ENCODE measurements at regions not wholly inside any gene's neighbourhood (a gene's known extent, or its start where the extent isn't known, plus 50 kb on each side); places are given as distances from the start of the nearest gene placed in this dataset.

DNA sequence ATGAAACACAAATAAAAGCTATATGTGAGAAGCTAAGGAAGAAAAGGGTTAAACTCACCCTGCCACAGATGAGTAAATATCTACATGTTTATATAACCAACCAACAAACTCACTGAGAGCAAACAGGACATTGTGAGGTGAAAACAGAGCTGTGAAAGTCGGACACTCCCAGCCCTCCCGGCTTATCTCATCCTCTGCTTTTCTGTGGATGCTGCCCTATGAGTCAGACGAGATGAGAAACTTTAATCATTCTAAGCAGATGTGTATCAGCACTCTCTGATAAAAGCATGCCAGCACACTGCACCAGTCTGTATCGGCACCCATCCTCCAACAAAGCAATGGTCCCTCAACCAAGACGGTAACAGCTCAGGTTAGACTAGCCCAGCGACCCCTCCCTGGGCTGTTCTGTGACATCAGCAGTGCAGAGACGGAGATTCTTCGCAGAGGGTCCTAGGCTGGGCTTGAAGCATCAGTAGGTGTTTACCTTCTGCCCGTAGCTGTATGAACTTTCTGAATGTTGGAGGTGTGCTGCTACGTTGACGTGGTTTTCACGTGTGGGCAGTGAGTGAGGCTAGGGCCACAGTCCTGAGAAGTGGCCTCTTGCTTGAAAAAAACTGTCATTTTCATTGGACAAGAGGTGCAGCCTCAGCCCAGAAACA, 119.8 kb upstream of the ALDH1A3 start (continued):
- TF ChIP-seq ZNF10 (tag by site-specific recombination; IDR thresholded peaks at IDR 0.05) (no peak), ZNF600 (tag by site-specific recombination; IDR thresholded peaks at IDR 0.05) (0 out of 2 replicates have a peak, but pooled peaks have one; percentile 33), ZNF558 (tag by site-specific recombination; IDR thresholded peaks at IDR 0.05) (no peak)

GRCh38 chr15:100760357-100760903, 119.2 kb upstream of the ALDH1A3 start:
- H3K4me3 ChIP-seq (ENCODE audit: low read depth, low read length) = no peak overlapping the region
- TF ChIP-seq ZNF335 (tag by site-specific recombination; conservative IDR thresholded peaks at IDR 0.05) (0 out of 2 replicates have a peak, but pooled peaks have one; percentile 5), ZNF148 (tag by site-specific recombination; IDR thresholded peaks at IDR 0.05; ENCODE audit: borderline replicate concordance) (no peak)
- ChIA-PET CTCF (interaction anchor here (0.7 to 1.7 kb wide), 4 partner anchors 43 to 248 kb away, joined by 3 to 8 read pairs (median 4); no protein-coding TSS in a partner anchor), POLR2A (interaction anchor here (0.7 kb wide), 1 partner anchor 115 kb away, joined by 3 read pairs; no protein-coding TSS in a partner anchor)
- H3K9me3 ChIP-seq (ENCODE audit: control insufficient read depth, insufficient read depth, low read depth, low read length) = no peaks in the 10 kb centered on the region
- no peaks in the 10 kb centered on the region for H3K36me3 ChIP-seq (ENCODE audit: control insufficient read depth in 2 of 2, insufficient read depth in 1 of 2, low read length in 2 of 2)
- no peak overlapping the region for H3K27ac ChIP-seq (ENCODE audit: extremely low read depth, low read depth, low read length)
- H3K4me1 ChIP-seq (ENCODE audit: control insufficient read depth, insufficient read depth, low read length) = peaks cover 10% of the 10 kb centered on the region

DNA sequence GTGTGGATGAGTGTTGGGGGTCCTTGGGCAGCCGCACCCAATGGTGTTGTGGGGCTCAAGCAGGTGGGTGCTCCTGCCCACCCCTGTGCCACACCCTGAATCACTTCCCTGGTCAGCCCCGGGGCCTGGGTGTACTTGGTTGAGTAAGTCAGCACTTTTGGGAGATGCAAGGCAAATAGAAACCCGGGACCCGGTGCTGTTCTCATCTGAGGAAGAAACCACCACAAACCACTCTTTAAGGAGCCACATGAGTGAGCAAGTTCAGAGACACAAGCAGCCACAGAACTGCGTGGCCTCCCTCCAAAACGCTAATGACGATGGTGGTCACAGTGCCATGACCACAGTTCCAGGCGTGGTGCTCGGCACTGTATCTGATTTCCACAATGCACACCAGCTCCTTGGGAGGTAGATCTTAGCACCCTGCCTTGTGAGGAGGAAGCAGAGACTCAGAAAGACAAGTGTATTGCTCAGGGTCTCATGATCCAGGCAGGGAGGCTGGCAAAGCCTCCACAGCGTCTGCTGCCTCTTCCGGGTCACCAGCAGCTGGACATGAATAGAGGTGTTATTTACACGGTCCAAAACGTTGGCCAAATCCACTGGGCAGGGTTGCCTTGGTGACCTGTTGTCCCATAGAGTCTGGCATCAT, 118.2 kb upstream of the ALDH1A3 start:
- POLR2A ChIA-PET = no interaction called here

More for the DNA sequence above, 118.2 kb upstream of the ALDH1A3 start:
- Histone ChIP-seq H3K4me3 (ENCODE audit: low read depth, low read length) (no peak overlapping the region), H3K9me3 (ENCODE audit: control insufficient read depth, insufficient read depth, low read depth, low read length) (no peaks in the 10 kb centered on the region), H3K36me3 (ENCODE audit: control insufficient read depth in 2 of 2, insufficient read depth in 1 of 2, low read length in 2 of 2) (no peaks in the 10 kb centered on the region), H3K27ac (ENCODE audit: extremely low read depth, low read depth, low read length) (no peak overlapping the region), H3K4me1 (ENCODE audit: control insufficient read depth, insufficient read depth, low read length) (peaks cover 10% of the 10 kb centered on the region)
- CTCF ChIA-PET = interaction anchor here (0.8 kb wide), 1 partner anchor 157 kb away, joined by 5 read pairs; no protein-coding TSS in a partner anchor
- TF ChIP-seq, protein P1, sequence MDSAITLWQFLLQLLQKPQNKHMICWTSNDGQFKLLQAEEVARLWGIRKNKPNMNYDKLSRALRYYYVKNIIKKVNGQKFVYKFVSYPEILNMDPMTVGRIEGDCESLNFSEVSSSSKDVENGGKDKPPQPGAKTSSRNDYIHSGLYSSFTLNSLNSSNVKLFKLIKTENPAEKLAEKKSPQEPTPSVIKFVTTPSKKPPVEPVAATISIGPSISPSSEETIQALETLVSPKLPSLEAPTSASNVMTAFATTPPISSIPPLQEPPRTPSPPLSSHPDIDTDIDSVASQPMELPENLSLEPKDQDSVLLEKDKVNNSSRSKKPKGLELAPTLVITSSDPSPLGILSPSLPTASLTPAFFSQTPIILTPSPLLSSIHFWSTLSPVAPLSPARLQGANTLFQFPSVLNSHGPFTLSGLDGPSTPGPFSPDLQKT (IDR thresholded peaks at IDR 0.05; ENCODE audit: borderline replicate concordance, low read depth, low read length) = no peak
- no peak for TF ChIP-seq ZNF19 (tag by site-specific recombination; IDR thresholded peaks at IDR 0.05; ENCODE audit: low read depth)
- TF ChIP-seq ZSCAN16 (tag by site-specific recombination; IDR thresholded peaks at IDR 0.05) = no peak
- no peak for TF ChIP-seq ZNF426 (tag by site-specific recombination; IDR thresholded peaks at IDR 0.05)
- TF ChIP-seq ZNF223 (tag by site-specific recombination; IDR thresholded peaks at IDR 0.05) = no peak
- no peak for TF ChIP-seq ZBTB26 (tag by site-specific recombination; optimal IDR thresholded peaks at IDR 0.05)
- no peak for TF ChIP-seq ZNF510 (tag by site-specific recombination; IDR thresholded peaks at IDR 0.05; ENCODE audit: insufficient replicate concordance)
- no peak for TF ChIP-seq ZSCAN5A (tag by site-specific recombination; IDR thresholded peaks at IDR 0.05)
- no peak for TF ChIP-seq ZNF248 (tag by site-specific recombination; IDR thresholded peaks at IDR 0.05)
- TF ChIP-seq ZNF37A (tag by site-specific recombination; IDR thresholded peaks at IDR 0.05) = no peak
- TF ChIP-seq ZNF341 (tag by site-specific recombination; IDR thresholded peaks at IDR 0.05; ENCODE audit: low read depth) = no peak
- TF ChIP-seq ZNF670 (tag by site-specific recombination; IDR thresholded peaks at IDR 0.05; ENCODE audit: low read depth) = no peak
- TF ChIP-seq ZNF571 (tag by site-specific recombination; IDR thresholded peaks at IDR 0.05) = no peak
- TF ChIP-seq, protein P2, sequence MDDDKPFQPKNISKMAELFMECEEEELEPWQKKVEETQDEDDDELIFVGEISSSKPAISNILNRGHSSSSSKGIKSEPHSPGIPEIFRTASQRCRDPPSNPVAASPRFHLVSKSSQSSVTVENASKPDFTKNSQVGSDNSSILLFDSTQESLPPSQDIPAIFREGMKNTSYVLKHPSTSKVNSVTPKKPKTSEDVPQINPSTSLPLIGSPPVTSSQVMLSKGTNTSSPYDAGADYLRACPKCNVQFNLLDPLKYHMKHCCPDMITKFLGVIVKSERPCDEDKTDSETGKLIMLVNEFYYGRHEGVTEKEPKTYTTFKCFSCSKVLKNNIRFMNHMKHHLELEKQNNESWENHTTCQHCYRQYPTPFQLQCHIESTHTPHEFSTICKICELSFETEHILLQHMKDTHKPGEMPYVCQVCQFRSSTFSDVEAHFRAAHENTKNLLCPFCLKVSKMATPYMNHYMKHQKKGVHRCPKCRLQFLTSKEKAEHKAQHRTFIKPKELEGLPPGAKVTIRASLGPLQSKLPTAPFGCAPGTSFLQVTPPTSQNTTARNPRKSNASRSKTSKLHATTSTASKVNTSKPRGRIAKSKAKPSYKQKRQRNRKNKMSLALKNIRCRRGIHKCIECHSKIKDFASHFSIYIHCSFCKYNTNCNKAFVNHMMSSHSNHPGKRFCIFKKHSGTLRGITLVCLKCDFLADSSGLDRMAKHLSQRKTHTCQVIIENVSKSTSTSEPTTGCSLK (tag by site-specific recombination; IDR thresholded peaks at IDR 0.05) = no peak

Measured in HEK293 (cell line).